ENCODE measurements at regions not wholly inside any gene's neighbourhood (a gene's known extent, or its start where the extent isn't known, plus 50 kb on each side); places are given as distances from the start of the nearest gene placed in this dataset.

DNA sequence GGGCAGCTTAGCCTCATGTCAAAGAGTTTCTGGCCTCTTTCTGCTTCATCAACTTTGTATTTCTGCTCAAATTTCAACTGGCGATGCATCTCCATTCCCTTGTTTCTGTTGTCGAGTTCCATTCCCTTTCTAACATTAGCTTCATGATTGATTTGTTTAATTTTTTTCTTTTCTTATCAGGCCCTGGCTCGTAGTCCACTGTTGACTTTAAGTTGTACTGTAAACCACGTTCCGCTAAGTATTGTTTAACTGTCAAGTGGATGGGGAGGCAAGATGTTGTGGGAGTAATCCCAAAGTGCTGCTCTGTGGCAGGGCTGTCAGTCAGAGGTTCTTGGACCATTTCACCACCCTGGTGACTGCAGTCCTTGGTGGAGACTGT lies 309.1 kb downstream of the PSAT1 start:
- Histone ChIP-seq H3K4me3 (ENCODE audit: low read depth in 1 of 2, low read length in 2 of 2) (no peak overlapping the region), H3K27ac (ENCODE audit: low read depth, low read length) (no peak overlapping the region), H3K9me3 (ENCODE audit: low read length) (no peaks in the 10 kb centered on the region), H3K27me3 (ENCODE audit: control insufficient read depth in 1 of 2, insufficient read depth in 2 of 2, low read length in 2 of 2) (no peaks in the 10 kb centered on the region), H3K36me3 (ENCODE audit: insufficient read depth, low read length) (no peaks in the 10 kb centered on the region), H3K4me1 (ENCODE audit: insufficient read depth, low read length) (no peaks in the 10 kb centered on the region), H3K9ac (ENCODE audit: low read length) (no peak overlapping the region)

DNA sequence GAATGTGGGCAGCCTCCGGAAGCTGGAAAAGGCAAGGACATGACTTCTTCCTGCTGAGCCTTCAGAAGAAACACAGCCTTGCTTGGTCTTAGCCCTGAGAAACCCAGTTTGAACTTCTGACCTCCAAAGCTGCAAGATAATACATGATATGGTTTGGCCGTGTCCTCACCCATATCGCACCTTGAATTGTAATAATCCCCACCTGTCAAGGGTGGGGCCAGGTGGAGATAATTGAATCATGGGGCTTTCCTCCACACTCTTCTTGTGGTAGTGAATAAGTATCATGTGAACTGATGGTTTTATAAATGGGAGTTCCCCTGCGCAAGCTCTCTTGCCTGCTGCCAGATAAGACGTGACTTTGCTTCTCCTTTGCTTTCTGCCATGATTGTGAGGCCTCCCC lies 310.9 kb downstream of the PSAT1 start:
- no peak overlapping the region for H3K27ac ChIP-seq (ENCODE audit: low read depth, low read length)
- H3K9ac ChIP-seq (ENCODE audit: low read length) = no peak overlapping the region

DNA sequence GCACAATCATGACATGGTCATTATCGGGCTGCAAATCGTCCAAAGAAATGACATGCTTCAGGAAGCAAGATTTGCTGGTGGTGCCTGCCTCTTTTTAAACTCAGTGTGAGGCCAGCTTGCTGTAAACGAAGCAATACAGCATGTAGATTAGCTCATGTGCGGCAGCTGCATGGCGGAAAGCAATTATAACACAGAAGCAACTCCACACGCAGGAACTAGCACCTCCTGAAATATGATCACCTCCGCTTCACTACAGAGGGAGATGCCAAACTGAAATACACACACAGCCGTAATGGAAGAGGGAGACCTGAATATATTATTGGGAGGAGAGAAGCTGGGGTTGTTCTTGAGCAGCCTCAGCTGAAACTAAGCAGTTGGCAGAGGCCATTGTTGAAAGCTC lies 312.5 kb downstream of the PSAT1 start:
- Histone ChIP-seq H3K4me1 (ENCODE audit: insufficient read depth, low read length) (no peaks in the 10 kb centered on the region), H3K27me3 (ENCODE audit: control insufficient read depth in 1 of 2, insufficient read depth in 2 of 2, low read length in 2 of 2) (no peaks in the 10 kb centered on the region), H3K9me3 (ENCODE audit: low read length) (no peaks in the 10 kb centered on the region), H3K36me3 (ENCODE audit: insufficient read depth, low read length) (no peaks in the 10 kb centered on the region), H3K9ac (ENCODE audit: low read length) (no peak overlapping the region), H3K27ac (ENCODE audit: low read depth, low read length) (no peak overlapping the region), H3K4me3 (ENCODE audit: low read depth in 1 of 2, low read length in 2 of 2) (no peak overlapping the region)

More for the DNA sequence above, 310.9 kb downstream of the PSAT1 start:
- no peaks in the 10 kb centered on the region for H3K27me3 ChIP-seq (ENCODE audit: control insufficient read depth in 1 of 2, insufficient read depth in 2 of 2, low read length in 2 of 2)
- no peaks in the 10 kb centered on the region for H3K36me3 ChIP-seq (ENCODE audit: insufficient read depth, low read length)
- no peak overlapping the region for H3K4me3 ChIP-seq (ENCODE audit: low read depth in 1 of 2, low read length in 2 of 2)
- H3K9me3 ChIP-seq (ENCODE audit: low read length) = no peaks in the 10 kb centered on the region
- H3K4me1 ChIP-seq (ENCODE audit: insufficient read depth, low read length) = no peaks in the 10 kb centered on the region

DNA sequence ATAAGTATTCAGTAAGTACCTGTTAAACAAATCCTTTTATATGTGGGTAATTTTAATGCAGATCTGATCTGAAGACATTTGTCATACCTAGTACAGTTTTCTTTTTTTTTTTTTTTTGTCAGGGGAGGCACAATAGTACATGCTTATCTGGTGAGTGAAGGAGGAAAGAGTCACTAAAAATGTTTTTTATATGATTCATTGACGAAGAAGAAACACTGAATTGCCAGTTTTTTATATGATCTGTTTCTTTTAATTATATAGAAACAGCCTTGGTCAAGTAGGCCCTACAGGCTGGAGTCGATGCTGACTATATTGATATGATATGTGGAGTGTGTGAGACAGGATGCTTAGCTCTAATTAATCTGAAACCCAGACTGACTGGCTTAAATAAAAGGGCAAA lies 315.2 kb downstream of the PSAT1 start:
- Histone ChIP-seq H3K4me1 (ENCODE audit: insufficient read depth, low read length) (no peaks in the 10 kb centered on the region), H3K9ac (ENCODE audit: low read length) (no peak overlapping the region), H3K36me3 (ENCODE audit: insufficient read depth, low read length) (no peaks in the 10 kb centered on the region), H3K27me3 (ENCODE audit: control insufficient read depth in 1 of 2, insufficient read depth in 2 of 2, low read length in 2 of 2) (no peaks in the 10 kb centered on the region), H3K4me3 (ENCODE audit: low read depth in 1 of 2, low read length in 2 of 2) (no peak overlapping the region), H3K27ac (ENCODE audit: low read depth, low read length) (no peak overlapping the region), H3K9me3 (ENCODE audit: low read length) (no peaks in the 10 kb centered on the region)

DNA sequence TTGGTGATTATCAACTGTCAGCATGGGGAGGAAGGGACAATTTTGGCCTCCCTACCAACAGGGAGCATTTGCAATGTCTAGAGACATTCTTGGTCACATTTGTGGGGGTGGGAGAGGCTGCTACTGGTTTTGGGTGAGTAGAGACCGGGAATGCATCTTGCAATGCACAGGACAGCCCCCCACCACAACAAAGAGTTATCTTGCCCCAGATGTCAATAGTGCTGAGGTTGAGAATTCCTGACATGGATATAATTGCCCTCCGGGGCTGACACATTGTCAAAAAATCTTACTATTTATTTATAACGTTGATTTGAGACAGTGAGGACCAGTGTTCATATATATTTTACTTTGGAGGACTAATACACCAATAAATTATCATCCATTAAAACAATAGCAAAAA lies 316.1 kb downstream of the PSAT1 start:
- Histone ChIP-seq H3K27ac (ENCODE audit: low read depth, low read length) (no peak overlapping the region), H3K9ac (ENCODE audit: low read length) (no peak overlapping the region), H3K4me1 (ENCODE audit: insufficient read depth, low read length) (no peaks in the 10 kb centered on the region), H3K4me3 (ENCODE audit: low read depth in 1 of 2, low read length in 2 of 2) (no peak overlapping the region), H3K9me3 (ENCODE audit: low read length) (no peaks in the 10 kb centered on the region), H3K36me3 (ENCODE audit: insufficient read depth, low read length) (no peaks in the 10 kb centered on the region), H3K27me3 (ENCODE audit: control insufficient read depth in 1 of 2, insufficient read depth in 2 of 2, low read length in 2 of 2) (no peaks in the 10 kb centered on the region)

DNA sequence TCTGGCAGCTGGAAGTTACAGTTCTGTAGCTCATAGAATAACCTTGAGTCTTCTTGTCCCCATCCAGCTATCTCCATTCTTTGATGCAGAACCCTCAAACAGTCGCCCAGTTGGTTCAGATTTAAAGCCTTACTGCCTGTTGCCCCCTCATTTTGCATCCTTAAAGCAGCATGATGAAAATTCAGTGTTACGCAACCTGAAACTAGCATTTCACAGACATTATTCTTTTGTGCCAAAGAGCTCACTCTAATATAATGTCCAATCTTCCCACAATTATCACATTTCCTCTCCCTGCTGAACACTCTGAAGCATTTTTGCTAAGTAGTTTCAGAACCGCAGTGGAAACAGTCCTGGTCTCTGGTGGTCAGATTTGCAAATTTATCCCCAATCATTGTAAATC lies 318.0 kb downstream of the PSAT1 start:
- H3K36me3 ChIP-seq (ENCODE audit: insufficient read depth, low read length) = no peaks in the 10 kb centered on the region
- no peak overlapping the region for H3K27ac ChIP-seq (ENCODE audit: low read depth, low read length)
- H3K4me3 ChIP-seq (ENCODE audit: low read depth in 1 of 2, low read length in 2 of 2) = no peak overlapping the region
- H3K27me3 ChIP-seq (ENCODE audit: control insufficient read depth in 1 of 2, insufficient read depth in 2 of 2, low read length in 2 of 2) = no peaks in the 10 kb centered on the region
- no peaks in the 10 kb centered on the region for H3K9me3 ChIP-seq (ENCODE audit: low read length)
- H3K4me1 ChIP-seq (ENCODE audit: insufficient read depth, low read length) = no peaks in the 10 kb centered on the region
- no peak overlapping the region for H3K9ac ChIP-seq (ENCODE audit: low read length)

DNA sequence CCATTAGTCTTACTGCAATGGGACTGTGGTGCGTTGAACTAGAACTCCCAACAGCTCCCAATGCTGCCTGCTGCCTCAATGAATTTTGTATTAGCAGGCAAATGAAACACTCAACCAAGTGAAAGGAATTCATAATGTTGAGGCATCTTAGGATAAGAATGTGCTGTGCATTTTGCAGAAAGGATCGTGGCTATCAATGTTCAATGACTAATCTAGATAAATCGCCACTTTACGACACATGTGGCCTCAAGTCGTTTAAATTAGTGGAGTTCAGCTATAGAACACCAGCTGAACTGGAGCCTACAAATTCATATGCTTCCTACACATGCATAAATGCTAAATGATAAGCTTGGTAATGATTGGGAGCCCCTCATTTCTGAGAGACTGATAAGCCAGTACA lies 318.4 kb downstream of the PSAT1 start:
- no peaks in the 10 kb centered on the region for H3K9me3 ChIP-seq (ENCODE audit: low read length)
- H3K4me3 ChIP-seq (ENCODE audit: low read depth in 1 of 2, low read length in 2 of 2) = no peak overlapping the region
- no peak overlapping the region for H3K27ac ChIP-seq (ENCODE audit: low read depth, low read length)
- H3K9ac ChIP-seq (ENCODE audit: low read length) = no peak overlapping the region
- H3K4me1 ChIP-seq (ENCODE audit: insufficient read depth, low read length) = no peaks in the 10 kb centered on the region
- H3K36me3 ChIP-seq (ENCODE audit: insufficient read depth, low read length) = no peaks in the 10 kb centered on the region
- H3K27me3 ChIP-seq (ENCODE audit: control insufficient read depth in 1 of 2, insufficient read depth in 2 of 2, low read length in 2 of 2) = no peaks in the 10 kb centered on the region

DNA sequence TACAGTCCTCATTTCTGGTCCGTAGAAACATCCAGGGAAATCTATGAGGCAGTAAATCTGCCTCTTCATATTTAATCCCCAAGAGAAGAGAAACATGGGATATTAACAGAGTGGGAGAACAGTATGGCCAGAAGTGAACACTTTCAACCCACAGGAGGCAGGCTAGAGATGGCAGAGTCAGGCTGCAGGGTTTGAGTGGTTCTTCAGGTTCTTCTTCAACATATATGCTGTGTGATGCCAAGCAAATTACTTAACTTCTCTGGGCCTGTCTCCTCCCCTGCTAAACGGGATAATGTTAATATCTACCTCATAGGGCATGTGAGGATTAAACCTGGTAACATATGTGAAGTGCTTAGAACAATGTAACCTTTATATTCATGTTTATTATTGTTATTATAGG lies 321.8 kb downstream of the PSAT1 start:
- H3K36me3 ChIP-seq (ENCODE audit: insufficient read depth, low read length) = no peaks in the 10 kb centered on the region
- H3K4me3 ChIP-seq (ENCODE audit: low read depth in 1 of 2, low read length in 2 of 2) = no peak overlapping the region
- no peak overlapping the region for H3K9ac ChIP-seq (ENCODE audit: low read length)
- no peak overlapping the region for H3K27ac ChIP-seq (ENCODE audit: low read depth, low read length)
- no peaks in the 10 kb centered on the region for H3K27me3 ChIP-seq (ENCODE audit: control insufficient read depth in 1 of 2, insufficient read depth in 2 of 2, low read length in 2 of 2)
- no peaks in the 10 kb centered on the region for H3K9me3 ChIP-seq (ENCODE audit: low read length)
- H3K4me1 ChIP-seq (ENCODE audit: insufficient read depth, low read length) = no peaks in the 10 kb centered on the region

DNA sequence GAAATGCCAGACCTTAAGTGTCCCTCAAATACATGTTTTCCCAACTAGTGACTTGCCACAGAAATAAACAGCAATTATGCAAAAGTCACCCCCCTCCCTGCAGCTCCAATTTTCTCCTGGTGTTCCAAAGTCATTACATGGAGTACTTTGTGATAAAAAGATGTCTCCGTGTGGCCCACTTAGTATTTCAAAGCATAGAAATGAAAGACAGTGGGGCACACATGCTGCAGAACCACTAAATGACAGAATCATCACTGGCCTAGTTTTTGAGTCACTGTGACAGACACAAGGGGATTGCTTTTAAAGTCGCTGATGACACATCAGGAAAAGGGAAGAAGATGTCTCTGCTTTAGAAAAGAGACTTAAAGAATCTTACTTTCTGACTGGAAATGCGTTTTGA lies 323.4 kb downstream of the PSAT1 start:
- Histone ChIP-seq H3K4me1 (ENCODE audit: insufficient read depth, low read length) (no peaks in the 10 kb centered on the region), H3K27ac (ENCODE audit: low read depth, low read length) (no peak overlapping the region), H3K9ac (ENCODE audit: low read length) (no peak overlapping the region), H3K4me3 (ENCODE audit: low read depth in 1 of 2, low read length in 2 of 2) (no peak overlapping the region), H3K27me3 (ENCODE audit: control insufficient read depth in 1 of 2, insufficient read depth in 2 of 2, low read length in 2 of 2) (no peaks in the 10 kb centered on the region), H3K9me3 (ENCODE audit: low read length) (no peaks in the 10 kb centered on the region), H3K36me3 (ENCODE audit: insufficient read depth, low read length) (no peaks in the 10 kb centered on the region)

DNA sequence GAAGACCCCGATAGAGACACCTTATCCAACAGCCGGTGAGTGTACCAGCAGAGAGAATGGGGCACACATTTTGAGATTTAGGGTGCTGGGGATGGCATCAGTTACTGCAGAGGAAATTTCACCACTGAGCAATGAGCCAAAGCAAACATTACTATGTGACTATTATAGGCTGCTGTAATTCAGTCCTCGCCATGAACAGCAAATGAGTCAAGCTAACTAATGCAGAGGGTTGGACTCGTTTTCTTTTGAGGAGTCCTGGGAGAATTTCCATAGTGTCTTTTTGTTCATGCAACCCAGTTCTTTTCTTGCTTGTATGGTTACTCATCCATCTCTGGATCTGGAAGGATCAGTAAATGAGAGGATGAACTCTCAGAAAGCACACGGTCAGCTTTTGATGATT lies 323.8 kb downstream of the PSAT1 start:
- no peak overlapping the region for H3K27ac ChIP-seq (ENCODE audit: low read depth, low read length)
- no peak overlapping the region for H3K9ac ChIP-seq (ENCODE audit: low read length)
- H3K4me1 ChIP-seq (ENCODE audit: insufficient read depth, low read length) = no peaks in the 10 kb centered on the region
- no peaks in the 10 kb centered on the region for H3K9me3 ChIP-seq (ENCODE audit: low read length)
- H3K36me3 ChIP-seq (ENCODE audit: insufficient read depth, low read length) = no peaks in the 10 kb centered on the region
- no peaks in the 10 kb centered on the region for H3K27me3 ChIP-seq (ENCODE audit: control insufficient read depth in 1 of 2, insufficient read depth in 2 of 2, low read length in 2 of 2)
- H3K4me3 ChIP-seq (ENCODE audit: low read depth in 1 of 2, low read length in 2 of 2) = no peak overlapping the region

DNA sequence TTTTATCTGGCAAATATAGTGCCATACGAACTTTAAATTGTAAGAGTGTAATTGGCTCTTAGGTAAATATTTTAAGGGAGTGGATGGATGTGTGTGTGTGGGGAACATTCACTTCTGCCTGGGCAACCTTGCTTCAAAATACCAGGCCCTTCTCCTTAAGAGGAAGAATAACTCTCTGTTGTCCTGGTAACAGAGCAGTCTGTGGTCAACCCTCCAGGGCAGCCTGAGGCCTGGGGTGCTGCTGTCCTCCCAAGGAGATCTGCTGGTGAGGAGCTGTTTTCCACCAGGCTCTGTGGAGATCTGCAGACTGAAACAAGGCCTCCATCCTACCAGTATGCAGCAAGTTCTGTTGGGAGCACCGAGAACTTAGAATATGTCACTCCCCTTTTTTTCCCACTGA lies 325.2 kb downstream of the PSAT1 start:
- H3K4me3 ChIP-seq (ENCODE audit: low read depth in 1 of 2, low read length in 2 of 2) = no peak overlapping the region
- no peak overlapping the region for H3K27ac ChIP-seq (ENCODE audit: low read depth, low read length)
- no peak overlapping the region for H3K9ac ChIP-seq (ENCODE audit: low read length)
- H3K9me3 ChIP-seq (ENCODE audit: low read length) = no peaks in the 10 kb centered on the region
- H3K36me3 ChIP-seq (ENCODE audit: insufficient read depth, low read length) = no peaks in the 10 kb centered on the region
- H3K27me3 ChIP-seq (ENCODE audit: control insufficient read depth in 1 of 2, insufficient read depth in 2 of 2, low read length in 2 of 2) = no peaks in the 10 kb centered on the region
- H3K4me1 ChIP-seq (ENCODE audit: insufficient read depth, low read length) = no peaks in the 10 kb centered on the region

DNA sequence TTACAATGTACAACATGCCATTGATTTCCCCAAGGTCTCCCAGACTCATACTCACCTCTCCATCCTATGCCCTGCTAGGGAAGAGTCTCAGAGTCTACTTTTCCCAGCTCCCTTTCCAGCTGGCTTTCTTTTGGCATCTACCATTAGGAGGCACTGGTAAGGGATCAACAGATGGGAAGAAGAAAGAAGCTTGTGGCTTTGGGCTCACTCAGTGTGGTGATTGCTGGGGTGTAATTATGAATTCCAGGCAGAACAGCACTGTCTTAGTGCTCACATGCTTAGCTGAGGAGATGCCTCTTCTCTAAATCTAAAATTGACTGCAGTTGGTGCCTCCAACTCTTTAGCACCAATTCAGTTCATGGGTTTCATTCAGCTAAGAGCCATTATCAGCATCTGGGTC lies 330.0 kb downstream of the PSAT1 start:
- Histone ChIP-seq H3K4me1 (ENCODE audit: insufficient read depth, low read length) (no peaks in the 10 kb centered on the region), H3K9ac (ENCODE audit: low read length) (no peak overlapping the region), H3K27ac (ENCODE audit: low read depth, low read length) (no peak overlapping the region), H3K9me3 (ENCODE audit: low read length) (no peaks in the 10 kb centered on the region), H3K4me3 (ENCODE audit: low read depth in 1 of 2, low read length in 2 of 2) (no peak overlapping the region), H3K27me3 (ENCODE audit: control insufficient read depth in 1 of 2, insufficient read depth in 2 of 2, low read length in 2 of 2) (no peaks in the 10 kb centered on the region), H3K36me3 (ENCODE audit: insufficient read depth, low read length) (no peaks in the 10 kb centered on the region)
